NCI-H146 (cell line): ENCODE measurements at regions not wholly inside any gene's neighbourhood (a gene's known extent, or its start where the extent isn't known, plus 50 kb on each side); places are given as distances from the start of the nearest gene placed in this dataset.

Source experiments
- DNase-seq: peaks from one replicate; lab custom pipeline; 2025; lab: John Stamatoyannopoulos, UW

DNA sequence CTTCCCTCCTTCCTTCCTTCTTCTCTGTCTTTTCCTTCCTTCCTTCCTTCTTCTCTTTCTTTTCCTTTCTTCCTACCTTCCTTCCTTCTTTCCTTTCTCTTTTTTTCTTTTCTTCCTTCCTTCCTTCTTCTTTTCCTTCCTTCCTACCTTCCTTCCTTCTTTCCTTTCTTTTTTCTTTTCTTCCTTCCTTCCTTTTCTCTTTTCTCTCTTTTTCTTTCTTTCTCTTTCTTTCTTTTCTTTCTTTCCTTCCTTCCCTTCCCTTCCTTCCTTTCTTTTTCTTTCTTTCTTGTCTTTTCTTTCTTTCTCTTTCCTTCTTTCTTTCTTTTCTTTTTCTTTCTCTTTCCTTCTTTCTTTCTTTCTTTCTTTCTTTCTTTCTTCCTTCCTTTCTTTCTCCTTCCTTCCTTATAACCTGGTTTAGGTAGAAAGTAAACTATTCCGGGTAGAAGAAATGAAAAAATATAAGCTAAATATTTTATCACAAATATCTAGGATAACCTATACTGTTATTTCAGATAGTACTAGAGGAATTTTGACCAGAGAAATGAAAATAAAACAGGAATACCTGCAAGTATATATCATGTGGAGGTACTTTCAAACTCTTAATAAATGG, 1741.8 kb upstream of the CDH9 start:
- no peak for DNase-seq

DNA sequence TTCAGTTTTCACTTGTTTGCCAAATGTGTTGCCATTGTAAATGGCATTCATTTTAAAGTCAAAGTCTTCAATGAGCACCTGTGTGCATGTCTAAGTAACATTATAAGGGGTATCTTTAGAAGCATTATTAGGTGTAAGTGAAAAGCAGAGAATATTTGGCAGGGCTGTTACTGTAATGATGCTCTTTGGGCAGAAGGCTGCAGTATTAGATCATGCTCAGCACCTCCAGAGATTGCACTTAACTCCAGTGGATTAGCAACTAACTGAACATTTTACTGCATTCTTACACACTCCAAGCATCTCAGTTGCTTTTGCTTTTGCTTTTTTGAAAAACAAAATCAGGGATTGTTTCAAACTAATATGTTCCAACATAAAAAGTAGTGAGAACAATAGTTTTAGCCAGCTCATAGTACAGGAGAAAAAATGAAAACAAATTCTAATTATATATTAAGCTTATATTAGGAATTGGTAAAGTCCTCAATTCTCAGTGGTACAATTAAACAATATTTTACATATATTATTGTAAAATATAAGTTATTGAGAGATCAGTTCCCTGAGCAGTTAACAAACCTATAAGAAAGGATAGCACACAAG, 1740.9 kb upstream of the CDH9 start:
- DNase-seq, result peak; percentile 20

DNA sequence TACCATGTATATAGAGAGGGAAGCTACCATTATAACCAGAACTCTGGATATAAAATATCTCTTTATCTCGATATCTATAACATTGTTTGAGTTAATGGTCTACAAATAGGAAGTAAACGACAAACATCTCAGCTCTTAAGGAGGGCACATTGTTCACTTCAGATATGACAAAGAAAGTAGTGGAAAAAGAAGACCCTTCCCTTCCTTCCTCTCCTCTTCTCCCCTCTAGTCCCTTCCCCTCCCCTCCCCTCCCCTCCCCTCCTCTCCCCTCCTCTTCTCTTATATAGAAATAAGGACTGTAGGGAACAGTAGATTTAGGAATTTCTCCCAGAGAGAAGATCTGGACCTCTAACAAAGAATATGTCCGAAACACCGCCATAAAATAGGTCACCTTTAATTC, 1731.9 kb upstream of the CDH9 start:
- no peak for DNase-seq

DNA sequence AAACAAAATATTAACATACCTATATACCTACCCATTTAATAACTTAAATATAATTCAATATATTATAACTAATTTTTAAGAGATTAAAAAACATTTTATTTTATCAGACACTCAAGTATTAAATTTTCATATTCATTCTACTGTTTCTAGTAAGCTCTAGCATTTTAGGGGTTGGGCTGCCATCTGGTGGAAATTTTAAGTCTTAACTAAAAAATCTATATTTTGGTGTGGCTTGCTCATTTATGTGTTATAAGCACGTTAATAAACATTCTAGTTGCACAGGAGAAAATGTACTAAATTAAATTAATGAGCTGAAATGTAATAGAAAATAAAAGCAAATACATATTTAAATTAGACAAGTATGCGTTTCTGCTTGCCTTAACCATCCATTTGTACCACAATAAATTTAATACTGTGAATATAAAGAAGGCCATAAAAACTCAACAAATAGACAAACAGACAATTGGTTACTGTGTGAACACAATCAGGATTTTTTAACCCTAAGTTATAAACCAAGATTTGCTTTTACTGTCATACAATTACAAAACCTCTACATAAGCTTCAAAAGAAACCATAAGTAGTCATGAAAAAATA, 1728.3 kb upstream of the CDH9 start:
- DNase-seq, result peak; percentile 70

DNA sequence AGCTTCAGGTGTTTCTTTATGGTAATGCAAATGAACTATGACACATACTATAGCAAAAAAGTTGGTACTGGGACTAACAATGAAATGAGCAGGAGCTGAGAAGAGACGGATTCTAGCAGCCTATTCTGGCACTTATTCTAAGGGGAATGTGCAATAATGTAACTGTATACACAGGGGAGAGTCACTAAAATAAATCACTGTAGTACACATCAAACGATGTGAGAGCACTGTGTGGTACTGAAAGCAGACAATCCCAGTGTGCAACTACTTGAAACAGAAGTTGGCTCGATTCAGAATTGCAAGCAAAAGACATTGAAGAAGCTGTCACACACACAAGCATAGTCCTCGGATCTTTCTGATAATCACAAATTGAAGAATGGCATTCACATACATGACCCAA, 1713.0 kb upstream of the CDH9 start:
- DNase-seq, result no peak

DNA sequence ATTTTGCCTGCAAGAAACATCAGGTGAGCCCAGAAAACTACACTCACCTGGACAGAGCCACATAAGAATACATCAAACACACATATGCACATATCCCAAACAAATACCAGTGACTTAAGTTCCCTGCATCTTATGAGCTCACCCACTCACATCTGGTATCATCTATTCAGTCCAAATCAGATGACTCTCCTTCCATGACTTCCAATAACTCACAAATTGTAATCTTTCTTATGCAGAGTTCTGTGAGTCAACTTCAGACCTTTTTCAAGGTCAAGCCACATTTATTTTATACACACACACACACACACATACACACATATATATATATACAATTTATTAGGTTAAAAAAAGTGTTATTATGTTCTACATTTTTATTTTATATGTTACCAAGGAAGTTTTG, 1711.9 kb upstream of the CDH9 start:
- DNase-seq, result no peak

DNA sequence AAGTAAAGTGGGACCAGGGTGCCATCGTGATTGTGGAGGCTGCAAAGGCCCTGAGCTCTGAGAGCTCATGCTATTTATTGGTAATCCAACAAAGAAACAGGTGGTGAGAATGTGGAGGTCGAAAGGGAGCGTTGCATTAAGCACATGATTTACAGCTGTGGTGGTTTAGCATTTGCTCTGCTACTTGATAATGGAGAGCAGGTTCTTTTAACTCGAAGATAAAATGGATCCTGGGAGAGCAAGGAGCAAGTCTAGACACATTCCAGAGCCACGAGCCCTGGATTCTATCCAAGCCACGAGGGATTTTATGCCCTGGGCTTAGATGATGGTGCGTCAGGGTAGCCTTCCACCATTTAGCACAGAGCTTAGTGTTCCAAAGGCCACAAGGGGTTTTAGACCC, 1710.1 kb upstream of the CDH9 start:
- DNase-seq, result no peak

DNA sequence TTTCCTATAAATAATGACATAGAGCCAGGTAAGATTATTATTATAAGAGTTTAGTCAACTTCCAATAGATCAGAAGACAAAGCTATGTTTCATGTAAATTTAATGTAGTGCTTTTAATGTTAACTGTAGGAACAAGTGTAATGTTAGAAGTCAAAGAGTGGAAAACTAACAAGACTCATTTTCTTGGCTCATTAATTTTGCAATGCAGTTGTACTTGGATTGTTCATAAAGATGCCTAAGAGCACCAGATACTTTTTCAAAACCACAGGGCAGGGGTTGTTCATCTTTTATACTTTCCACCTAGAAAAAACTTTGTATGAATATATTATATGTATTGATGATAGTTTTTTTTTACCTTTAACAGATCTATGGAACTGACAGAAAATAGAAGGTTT, 1705.3 kb upstream of the CDH9 start:
- DNase-seq, result no peak

DNA sequence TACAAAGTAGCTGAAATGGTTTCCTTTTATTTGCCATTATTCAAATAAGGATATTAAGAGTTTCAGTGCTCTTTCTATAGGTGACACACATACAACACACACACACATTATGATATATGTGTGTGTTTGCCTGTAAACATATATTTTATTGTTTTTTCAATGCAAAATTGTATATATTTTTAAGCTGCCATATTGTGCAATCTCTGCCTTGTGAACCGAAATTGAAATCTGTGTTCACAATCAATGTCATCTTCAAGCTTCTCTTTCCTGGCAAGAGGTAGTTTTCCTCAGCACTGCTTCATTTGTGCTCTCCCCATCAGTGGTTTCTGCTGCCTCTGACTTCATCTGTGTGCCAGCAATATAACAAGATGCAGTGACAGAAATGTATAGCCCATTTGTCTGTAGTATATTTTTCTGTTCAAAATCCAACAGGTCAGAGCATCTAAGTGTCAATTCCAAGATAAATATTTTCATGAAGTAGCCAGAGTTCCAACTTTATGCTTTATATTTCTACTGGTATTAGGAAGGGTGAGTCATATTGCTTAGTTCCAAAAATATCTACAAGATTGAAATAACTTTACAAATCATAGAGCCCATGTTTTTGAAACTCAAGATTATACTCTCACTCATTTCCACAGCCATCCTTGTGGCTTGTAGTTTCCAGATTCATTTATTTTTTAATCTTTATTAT, 1704.8 kb upstream of the CDH9 start:
- no peak for DNase-seq

DNA sequence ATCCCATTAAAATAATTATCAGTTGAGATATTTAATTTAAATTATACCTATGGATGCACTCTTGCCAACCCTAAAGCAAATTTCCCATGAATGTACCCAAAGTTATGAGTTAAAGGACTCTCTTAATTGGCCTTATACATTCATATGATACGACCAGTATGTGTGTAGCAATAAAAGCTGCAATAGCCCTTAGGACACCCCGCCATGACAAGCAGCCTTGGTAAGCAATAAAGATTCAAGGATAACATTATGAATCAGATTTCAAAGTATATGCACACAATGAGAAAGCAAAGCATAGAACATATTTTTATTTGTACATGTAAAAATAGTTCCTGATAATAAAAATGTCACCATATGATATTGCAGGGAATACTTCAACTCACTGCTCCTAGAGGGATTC, 1699.3 kb upstream of the CDH9 start:
- DNase-seq, result no peak

DNA sequence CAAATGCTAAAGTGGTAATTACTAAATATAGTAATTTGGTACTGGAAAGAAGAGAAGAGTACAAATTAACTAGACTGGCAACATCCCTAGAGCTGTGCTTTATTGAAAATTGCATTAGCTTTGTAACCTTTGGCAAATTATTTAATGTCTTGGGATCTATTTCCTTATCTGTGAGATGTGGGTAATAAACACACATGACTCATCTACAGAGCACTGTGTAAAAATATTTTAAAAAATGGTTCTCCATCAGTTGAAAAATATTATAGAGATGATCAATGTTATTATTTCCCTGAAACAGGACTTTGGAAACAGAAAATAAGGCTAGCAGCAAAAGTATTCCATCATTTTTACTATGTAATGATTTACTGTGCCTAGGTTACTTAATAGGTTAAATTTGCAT, 1698.8 kb upstream of the CDH9 start:
- no peak for DNase-seq

DNA sequence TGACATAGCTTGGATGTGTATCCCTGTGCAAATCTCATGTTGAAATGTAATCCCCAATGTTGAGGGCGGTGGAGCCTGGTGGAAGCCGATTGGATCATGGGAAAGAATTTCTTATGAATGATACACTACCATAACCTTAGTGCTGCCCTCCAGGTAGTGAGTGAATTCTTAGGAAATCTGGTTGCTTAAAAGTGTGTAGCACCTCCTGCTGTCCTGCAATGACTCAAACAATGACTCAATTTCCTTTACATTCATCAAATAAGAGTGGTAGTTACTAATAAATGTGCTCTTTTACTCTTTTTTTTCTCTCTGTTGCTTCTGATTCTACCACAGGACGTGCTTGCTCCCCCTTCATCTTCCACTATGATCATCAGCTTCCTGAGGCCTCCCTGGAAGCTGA, 1696.0 kb upstream of the CDH9 start:
- DNase-seq, result no peak

DNA sequence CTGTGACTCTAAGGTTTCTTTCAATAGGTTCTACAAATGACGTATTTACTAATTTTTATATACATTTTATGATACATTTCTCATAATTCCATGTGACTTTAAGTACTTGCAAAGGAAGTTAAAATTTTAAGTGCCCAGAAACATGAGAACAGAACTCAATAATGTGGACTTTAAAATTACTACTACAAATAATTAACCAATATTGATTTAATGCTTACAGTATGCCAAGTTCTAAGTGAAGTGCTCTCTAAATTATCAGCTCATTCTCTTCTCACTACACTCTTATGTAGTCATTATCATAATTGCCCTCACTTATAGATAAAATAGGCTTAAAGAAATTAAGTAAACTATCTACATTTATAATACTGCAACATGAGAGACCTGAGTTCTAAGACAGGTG, 1690.7 kb upstream of the CDH9 start:
- DNase-seq, result no peak

DNA sequence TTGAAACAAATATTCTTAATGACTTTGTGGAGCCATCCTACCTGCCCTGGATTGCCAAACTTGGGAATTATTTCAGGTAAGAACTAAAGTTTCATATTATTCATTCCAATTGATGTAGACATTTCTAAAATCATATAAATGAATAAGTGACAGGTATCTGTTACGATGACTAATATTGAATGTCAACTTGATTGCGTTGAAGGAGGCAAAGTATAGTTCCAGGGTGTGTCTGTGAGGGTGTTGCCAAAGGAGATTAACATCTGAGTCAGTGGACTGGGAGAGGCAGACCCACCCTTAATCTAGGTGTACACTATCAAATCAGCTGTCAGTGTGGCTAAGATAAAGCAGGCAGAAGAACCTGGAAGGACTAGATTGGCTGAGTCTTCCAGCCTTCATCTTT, 1688.4 kb upstream of the CDH9 start:
- no peak for DNase-seq

DNA sequence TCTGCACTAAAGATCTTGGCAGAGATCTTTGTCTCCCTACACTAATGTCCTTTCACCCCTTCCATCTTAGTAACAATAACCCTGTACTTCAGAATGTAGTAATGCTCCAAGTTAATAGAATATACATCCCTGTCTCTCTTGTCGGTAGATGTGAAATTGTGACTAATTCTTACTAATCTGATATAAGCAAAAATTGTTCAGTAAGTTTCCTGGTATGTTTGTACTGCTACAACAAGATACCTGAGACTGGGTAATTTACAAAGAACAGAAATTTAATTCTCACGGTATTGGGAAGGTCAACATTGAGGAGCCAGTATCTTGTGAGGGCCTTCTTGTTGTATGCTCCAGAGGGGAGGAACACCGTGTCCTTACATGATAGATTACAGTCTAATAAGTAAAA, 1686.6 kb upstream of the CDH9 start:
- DNase-seq, result no peak

DNA sequence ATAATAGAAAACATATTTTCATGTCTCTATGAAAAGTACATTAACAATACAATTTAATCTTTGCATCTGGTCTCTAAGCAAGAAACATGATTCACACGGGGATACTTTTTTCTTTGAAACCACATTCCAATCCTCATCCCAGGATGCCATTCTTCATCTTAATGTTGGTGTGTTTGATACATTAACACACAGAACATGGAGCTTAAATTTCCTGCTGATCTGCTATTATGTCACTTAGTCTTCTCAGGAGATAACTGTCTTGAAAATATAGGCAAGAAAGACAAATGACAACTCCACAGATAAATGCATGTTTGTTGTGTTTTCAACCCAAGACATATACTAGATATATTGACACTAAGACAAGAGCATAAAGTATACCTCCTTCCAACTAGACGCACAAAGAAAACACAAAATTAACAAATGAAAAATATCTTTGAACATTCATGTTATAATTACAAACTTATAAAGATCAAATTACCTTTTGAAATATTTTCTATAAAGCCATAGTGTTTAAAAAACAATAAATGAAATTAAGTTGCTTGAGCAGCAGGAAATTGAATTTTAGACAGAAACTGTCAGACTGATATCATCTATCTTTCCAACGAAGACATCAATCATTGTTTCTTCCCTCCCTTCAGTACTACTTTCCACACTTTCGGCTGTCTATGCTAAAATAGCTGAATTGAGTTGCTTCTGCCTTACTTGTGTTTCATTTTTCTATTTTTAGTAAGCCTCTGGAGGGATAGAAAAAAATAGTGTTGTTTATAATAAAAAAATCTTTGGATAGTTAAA, 1676.7 kb upstream of the CDH9 start:
- no peak for DNase-seq

DNA sequence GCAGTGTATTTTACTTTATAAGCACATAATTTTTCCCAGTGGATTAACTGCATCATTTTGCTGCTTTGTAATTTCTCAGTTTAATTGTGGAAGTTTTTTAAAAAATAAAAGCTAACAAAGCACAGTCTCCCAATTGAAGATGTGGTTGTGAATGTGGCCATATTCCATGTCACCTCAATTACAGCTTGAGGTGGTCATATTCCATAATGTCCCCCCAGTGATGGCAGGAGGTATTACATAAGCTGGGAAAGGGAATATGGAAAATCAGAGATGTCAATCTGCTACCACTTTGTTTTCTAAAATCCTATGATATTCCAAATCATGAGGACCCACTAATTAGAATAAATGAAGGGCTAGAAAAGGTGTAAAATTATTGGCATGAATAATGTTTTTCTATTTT, 1672.0 kb upstream of the CDH9 start:
- DNase-seq, result no peak

DNA sequence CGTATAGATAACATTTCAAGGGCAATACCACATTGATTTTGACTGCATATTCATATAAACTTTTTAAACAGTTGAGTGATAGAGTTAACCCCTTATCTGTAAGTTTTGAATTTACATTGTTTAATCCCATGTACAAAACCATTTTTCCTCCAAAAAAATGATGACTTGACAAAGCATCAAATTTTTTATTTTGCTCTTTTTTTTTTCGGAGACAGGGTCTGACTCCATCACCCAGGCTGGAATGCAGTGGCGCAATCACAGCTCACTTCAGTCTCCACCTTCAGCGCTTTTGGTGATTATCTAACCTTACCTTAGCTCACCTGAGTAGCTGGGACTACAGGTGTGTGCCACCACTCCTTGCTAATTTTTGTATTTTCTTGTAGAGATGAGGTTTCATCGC, 1670.1 kb upstream of the CDH9 start:
- no peak for DNase-seq

DNA sequence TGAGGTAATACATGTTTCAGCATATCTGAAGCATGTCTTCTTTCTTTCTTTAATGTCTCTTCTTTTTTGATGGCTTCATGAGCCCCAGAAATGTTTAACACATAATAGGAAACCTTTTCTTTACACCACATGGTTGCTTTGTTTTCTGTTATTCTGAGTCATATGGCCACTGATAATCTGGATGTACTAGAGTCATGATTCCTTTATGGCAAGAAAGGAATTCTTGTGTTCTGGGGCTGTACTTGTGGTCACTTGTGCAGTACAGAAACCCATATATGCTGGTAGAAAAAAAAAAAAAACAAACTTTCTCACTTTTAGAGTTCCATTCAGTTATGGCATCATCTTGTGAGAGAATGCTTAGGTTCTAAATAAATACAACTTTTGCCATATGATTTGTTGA, 1669.3 kb upstream of the CDH9 start:
- no peak for DNase-seq

DNA sequence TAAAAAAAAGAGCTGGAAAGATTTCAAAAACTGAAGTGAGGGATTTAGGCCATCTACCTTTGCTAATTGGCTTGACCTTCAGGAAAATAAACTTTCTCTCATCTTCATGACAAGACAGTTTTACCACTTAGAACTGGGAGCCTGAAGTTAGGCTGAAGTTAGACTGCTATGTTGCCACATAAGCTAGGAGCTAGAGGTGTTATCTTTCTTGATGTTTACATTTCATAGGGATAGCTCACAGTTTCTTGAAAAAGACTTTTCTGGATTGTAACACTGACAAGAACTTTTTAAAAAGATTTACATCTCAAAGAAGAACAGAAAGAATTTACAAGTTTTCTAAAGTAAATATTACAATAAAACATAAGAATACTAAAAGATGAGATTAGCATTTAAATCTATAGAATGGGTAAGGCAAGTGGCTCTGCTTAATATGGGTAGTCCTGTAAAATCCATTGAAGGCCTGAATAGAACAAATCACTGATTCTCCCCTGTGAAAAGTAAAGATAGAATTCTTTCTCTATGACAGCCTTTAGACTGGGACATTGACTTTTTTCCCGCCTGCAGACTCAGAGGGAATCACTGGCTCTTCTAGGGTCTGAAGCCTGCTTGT, 1665.4 kb upstream of the CDH9 start:
- DNase-seq, result no peak

DNA sequence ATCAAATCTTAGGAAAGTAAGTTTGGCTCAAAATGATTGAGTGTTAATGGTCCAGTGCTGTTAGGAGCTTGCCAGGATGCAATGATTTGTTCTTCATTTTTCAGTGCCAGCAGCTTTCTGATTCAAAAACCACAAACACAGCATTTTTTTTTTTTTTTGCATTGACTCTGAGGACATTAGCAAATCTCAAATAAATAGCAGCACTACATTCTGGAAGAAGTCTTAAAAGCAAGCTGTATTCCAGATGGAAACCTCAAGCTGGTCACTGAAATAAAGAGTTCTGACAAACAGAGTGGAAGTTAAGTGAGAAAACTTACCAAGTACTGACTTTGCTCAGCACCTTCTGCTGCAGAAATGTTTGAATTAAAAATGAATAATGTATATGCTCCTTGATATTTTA, 1653.1 kb upstream of the CDH9 start:
- no peak for DNase-seq

DNA sequence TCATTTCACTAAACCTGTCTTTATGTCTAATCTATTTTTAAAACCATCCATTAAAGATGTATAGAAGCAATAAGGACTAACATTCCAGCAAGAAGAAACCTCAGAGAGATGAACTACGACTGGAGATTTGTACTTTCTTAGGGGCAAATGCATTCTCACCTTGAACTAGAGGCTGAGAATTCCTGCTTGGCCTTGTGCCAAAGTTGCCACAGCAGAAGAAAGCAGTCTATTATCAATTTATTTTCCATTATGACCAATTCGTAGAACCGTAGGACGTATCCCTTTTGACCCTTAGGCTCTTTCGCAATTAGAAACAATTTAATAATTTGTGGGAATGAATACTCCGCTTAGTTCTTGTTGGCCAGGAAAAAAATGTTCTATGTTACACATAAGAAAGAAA, 1647.4 kb upstream of the CDH9 start:
- DNase-seq, result no peak
